ENCODE measurements at regions not wholly inside any gene's neighbourhood (a gene's known extent, or its start where the extent isn't known, plus 50 kb on each side); places are given as distances from the start of the nearest gene placed in this dataset.
A peak's percentile ranks its signal among the peaks of the same experiment; 100 is the strongest.

DNA sequence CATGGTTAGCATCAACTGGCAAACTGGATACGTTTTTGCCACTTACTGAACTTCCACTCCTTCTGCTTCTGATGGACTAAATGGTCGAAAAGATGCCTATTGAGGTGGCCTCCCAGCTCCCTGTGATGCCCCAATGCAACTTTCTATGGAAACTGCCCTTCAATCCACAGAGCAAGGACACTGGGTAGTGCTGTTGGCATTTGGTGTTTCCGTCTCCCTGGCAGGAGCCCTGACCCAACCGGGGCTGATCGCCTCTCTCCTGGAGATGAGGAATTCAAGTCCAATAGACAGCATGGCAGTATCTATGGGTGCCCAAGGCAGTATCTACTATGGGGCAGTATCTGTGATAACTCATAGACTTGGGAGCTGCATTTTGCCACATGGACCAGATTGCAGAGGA is 116.3 kb upstream of the IRX3 start:
- no peak for DNase-seq

DNA sequence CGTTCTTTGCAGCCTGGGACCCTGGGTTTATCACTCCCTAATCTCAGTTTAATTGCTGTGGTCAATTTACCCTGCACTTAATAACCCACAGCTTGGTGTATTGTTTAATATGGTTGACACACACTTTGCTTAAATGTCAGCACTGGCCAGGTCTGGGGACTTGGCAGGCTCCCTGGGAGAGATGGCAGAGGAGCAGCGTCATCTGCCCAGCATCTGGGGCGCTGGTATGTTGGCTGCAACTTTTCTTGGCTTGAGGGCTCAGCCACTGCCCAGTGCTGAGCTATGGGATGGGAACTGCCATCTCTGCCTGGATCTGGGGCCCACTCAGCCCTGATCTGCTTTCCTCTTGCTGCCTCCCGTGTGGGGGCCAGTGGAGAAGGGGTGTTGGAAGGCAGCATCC is 115.7 kb upstream of the IRX3 start:
- DNase-seq = no peak

DNA sequence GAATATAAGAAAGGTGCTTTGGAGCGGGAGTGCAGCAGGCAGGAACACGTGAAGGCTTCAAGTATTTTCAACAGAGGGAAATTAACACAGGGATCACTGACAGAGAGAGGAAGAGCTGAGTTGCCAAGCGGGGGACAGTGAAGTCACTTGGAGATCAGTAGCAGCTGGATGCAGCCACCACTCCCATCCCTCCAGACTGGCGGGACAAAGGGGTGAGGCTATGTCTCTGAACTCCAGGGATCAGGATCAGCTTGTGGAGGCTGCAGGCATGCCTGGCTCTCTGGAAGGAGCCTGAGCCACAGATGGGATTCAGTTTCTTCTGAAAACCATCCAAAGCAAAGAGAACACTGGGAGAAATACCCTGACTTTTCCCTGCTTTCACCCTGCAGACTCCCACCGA is 113.7 kb upstream of the IRX3 start:
- DNase-seq = no peak

DNA sequence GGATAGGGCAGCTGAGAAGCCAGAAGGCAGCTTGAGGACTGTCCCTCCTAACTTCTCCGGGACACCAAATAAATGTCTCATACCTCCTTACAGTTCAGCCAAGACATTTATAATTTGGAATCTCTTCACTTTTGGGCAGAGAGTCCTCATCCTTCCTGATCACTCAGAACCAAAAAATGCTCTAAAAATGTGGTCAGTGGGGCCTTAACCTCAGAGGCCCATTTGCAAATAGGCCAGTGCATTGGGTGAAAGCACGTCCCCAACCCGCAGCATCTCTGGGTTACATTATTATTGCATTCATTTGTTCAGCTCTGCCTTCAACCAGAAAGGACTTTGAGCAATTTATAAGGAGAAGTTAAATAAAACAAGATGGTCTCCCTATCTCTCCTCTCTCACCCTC is 112.4 kb upstream of the IRX3 start:
- DNase-seq = no peak

DNA sequence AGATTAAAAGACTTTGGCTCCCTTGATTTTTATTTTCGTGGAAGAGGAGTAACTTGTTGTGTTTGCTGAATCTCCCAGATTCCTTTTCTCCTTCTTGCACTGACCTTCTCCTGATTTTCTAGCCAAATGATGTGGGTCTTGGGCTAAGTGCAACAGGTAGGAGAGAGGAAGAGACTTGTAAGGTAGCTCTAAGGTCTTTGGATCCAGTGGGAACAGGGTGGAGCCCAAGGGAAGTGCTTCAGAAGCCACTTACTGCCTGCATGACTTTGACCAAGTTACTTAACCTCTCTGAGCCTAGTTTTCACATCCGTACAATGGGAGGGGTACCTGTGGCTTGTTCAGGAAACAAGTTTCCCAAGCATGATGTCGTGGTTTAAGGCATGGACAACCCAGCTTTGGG is 111.3 kb upstream of the IRX3 start:
- no peak for DNase-seq

DNA sequence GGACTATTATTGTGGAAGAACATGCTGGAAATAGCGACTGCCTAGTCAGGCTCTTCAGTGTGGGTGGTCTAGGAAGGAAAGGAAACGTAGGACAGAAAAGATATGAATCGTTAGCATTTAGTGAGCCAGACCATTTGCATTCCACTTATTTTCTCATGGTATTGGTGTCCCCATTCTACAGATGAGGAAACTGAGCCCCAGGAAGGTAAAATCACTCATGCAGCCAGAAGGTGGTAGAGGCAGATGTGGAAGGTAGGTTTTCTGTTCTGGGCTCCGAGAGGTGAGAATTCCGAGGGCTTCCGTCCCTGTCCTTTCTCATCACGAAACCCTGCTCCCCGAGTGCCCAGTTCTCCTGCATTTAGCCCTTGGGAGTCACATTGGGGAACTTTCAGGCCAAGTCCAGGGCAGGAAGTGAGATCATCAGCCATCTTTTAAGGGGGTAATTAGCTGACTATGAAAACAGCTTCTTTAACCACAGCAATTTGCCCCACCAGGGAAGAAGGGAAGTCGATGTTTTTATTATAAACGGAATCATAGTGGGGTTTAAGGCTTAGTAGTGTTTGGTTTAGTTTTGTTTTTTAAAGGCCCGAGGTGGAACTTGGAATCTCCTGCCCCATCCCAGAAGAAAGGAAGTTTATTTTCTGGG is 110.7 kb upstream of the IRX3 start:
- no peak for DNase-seq

DNA sequence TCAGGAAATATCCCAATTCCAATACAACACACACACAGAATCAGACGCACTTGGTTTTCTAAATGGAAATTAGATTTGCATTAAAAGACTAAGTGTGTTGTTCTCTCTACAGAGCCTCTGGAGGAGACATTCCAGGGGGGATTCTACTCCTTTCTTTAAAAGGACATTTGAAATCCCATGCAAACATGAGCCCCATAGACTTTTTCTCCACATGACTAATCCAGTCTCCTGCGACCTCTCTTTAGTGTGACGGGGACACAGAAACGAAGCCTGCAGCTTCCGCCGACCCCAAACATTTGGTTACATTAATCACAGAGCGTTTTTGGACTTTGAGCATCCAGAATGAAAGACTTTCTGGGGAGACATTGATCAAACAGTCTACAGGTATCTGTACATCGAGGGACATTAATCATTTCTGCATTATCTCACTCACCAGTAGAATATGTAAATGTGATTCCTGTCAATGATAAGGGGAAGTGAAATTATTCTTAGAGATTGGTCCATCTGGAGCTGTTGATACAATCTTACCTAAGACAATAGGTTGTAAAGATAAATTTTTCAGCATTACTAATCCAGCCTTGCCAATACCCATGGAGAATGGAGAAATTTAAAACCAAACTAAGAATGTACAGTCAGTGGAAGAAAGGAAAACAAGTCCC is 103.4 kb upstream of the IRX3 start:
- DNase-seq = no peak

DNA sequence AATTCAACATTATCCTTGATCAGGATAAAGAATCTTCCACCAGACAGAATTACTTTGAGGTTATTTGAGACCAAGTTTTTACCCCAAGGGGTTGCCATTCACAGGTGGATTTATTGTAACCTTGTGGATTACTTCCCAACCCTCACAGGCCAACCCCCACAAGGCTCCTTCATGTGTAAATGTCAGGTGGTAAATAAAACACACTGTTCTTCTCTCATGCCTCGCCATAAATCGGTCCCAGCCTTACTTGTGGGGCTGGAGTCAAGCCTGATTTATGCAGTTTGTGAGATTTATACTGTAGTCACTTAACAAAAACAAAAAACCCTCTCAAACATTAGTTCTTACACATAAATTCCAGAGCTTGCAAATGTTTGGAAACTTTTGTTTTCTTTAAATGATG is 98.6 kb upstream of the IRX3 start:
- DNase-seq = no peak

DNA sequence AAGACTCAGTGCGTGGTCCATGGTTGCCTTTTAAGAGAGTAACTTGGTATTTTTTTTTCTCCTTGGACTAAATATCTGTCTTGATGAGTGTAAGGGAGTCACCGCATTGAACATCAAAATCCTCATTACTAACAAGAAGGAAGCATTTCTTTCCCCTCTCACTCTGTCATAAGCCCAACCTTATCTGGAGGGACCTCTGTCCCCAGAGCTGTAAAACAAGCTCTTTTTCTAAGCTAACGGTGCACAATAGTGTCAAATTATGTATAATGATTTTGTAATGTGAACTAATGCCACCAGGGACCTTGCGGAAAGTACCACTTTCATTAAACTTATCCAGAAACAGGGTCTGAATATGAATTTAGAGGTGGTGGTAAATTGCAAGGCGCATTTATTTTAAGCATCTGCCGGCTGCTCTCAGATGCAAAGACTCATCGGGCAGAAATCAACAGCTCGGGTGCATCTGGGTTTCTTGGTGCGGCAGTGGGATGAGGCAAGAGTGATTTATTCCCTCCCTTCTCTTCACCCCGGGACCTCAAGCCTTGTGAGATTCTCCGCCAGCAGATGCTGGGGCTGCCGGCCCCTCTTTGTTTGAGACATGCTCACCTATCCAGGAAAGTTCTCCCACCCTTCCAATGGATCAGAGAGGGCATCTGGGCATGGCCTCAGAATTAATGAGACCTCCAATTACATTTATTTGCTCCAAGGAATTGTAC is 95.2 kb upstream of the IRX3 start:
- no peak for DNase-seq

DNA sequence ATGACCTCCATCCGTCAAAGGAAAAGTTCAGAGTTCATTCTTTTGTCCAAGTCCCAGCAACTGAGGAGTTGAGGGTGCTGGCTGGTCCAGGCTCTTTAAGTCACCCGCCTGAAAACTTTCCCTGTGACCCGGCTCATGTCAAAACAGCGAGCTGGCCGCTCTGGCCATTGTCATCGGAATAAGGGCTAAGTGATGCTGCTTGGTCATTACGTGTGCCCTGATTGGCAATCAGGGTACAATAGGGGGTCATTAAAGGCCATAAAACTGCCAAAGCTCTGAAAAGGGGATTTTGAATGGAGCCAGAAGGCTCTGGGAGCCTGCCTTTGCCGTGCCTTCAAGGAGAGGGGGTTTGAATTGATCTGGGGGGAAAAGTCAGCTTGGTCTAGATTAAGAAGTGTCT is 88.5 kb upstream of the IRX3 start:
- DNase-seq = no peak

DNA sequence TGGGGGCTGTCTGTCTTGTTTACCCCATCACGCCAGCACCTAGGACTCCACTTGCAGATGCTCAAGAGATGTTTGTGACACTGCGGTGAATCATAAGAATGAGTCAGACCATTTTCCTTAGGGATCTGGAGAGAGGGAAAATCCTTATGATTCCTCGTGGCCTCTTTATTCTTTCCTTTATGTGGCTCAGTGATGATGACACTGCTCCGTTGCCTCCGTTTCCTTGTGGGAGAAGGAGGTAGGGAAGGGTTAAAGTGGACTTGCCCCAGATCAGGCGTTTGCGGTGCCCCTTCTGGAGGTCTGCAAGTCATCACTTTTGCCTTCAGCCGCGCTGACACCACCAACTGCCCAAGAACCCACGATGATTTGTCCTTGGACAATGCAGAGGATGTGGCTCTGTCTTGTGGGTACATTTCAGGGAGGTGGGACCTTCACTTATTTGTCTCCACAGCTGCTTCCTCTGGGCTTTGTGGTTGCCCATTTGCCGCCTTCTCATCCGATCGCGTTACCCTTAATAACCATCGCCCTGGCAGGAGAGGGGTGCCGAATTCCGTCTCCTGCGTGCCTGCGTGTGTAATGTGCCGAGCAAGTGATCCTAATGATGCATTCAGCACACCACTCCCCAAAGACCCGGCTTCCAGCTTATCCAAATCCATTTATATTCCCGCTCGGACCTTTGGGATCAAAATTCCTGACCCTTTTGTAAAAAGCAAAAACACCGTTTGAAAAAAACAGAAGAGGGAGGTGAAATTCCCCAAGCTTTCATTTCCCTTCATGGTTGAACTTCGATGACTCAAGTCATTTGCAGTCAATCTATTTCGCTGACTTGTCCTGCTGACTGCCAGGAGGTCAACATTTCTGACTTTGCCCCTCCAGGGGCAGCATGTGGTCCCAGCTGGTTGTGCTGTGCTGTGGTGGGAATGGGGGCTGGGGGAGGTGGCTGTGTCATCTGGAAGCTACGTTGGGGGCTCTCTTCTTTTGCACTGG is 87.2 kb upstream of the IRX3 start:
- no peak for DNase-seq

DNA sequence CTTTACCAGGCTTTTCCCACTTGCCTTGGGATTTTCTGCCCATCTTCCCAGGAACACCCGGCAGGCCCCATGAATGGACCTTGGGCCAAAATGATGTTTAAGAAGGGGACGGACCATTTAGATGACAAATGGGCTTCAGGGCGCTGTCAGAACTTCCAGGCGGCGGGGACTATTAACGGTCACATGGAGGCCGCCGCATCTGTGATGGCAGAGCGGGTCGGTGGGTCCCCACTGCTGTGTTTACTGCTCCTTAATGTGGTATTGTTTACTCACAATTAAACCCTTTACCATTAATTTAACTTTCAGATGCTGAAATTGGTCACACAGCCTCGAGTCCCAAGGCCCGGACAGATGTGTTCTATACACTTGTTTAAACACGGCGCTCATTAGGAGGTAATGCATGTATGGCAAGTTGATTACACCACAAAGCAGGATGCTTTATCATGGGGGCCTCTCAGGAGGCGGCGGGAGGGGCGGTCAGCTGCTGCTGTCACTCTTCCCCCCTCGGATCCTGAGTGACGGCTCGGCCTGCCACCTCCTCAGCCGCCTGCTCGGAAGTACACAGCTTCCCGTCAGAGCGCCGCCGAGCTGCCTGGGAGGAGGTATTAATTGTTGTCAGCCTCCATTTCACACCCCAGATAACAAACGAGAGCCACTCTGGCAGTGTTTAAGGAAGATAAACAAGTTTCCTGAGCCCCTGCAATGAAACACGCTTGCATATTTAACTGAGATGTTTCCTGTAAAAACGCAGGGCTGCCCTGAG is 83.9 kb upstream of the IRX3 start:
- DNase-seq = no peak

DNA sequence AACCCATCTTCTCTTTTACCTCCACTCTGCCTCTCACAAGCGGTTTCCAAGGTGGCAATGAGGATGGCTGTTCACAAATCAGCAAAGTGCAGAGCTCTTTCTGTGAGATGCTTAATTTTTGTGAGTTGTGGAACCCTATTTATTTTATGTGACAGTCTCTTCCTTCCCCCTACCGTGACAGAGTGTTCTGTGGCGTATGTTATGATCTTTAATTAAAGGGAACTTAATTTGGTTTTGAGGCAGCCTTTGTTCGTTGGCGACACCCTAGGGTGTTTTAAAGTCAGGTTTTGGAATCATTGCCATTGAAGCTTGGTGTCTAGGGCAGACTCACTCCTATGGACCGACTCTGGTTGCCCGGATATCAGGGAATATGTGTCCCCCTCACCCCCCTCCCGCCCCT is 83.3 kb upstream of the IRX3 start:
- no peak for DNase-seq

DNA sequence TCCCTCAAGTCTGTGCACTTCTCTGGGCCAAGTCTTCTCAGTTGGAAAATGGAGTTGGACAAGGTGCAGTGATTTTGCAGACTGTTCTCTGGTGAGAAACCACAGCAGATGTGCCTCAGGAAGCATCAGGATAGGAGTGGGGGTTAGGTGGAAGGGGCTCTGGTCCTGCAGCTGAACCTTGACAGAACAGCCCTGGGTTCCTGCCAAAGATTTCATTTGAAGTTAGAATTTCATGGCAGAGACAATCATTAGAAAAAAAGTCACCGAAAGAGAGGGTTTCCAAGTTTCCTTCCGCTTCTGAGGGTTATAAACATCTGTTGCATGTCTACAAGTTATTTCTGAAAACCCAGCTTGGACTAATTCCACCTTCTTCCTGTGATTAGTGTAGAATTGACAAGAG is 80.4 kb upstream of the IRX3 start:
- DNase-seq = no peak

DNA sequence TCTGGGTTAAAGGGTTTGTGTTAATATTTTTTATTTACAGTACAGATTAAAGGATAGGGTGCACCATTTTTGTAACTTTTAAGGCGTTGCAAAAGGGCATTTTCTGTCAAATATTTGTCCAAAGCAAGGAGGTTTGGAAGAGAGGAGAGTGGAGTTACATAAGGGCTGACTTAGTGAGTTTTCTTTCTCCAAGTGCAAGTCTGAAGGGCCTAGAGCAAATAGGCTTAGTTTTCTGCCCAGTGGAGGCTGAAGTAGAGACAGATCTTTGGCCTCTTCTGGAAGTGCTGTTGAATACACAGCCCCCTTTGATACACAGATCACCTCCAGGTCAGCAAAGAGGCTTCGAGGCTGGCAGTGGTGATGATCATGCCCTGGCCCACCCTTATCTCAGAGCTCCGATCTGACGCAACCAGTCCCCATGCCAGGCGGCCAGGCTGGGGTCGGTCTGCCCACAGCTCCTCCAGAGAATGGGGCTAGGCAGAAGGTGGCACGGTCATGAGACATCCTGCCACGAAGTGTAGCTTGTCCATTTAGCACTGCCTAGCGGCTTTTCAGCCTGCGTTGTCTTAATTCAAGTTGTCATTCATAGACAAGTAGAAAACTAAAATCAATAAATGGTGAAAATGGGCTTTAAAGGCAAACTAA is 79.5 kb upstream of the IRX3 start:
- DNase-seq = no peak

DNA sequence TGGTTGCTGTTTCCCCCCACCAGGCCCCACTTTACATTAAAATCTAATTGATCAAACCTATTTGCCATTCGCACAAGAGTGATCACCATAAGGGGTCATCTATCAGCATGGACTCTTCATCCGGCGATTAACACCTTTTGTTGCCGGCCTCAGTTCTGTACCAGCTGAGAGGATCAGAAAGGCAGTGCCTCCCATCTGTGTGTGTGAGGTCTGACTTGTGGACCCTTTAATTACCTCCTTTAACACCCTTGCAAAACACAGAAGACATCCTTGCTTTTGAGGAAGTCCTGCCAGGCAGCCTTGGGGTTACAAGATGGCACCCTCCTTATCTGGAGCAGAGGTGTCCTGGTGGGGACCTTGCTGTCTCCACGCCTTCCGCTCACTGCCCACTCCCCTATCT is 77.2 kb upstream of the IRX3 start:
- DNase-seq = no peak

DNA sequence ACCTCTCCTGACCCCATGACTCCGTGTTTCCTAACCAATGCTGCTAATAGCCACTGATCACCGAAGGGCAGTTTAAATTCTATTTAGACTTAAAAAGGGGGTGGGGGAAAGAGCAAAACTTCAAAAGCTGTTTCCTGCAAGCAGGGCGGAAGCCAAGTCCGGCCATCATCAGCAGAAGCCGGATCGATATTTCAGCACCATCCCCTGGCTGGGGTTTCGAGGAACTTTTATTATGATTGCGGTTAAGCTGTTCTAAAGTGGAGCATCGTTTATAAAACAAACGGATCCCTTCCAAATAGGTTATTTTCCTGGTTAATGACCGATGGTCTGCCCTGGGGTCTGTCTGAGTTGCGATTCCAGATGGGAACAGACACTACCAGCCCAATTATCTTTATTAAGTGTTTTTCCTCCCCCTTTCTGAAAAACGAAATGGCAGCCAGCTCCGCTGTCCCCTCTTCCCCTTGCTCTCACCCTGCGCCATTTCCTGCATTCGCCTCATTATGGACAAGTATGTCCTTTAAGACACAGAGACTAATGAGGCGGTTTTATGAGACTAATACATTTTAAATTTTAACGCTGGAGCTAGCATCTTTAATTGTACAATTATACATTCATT is 76.1 kb upstream of the IRX3 start:
- DNase-seq = peak; percentile 63

DNA sequence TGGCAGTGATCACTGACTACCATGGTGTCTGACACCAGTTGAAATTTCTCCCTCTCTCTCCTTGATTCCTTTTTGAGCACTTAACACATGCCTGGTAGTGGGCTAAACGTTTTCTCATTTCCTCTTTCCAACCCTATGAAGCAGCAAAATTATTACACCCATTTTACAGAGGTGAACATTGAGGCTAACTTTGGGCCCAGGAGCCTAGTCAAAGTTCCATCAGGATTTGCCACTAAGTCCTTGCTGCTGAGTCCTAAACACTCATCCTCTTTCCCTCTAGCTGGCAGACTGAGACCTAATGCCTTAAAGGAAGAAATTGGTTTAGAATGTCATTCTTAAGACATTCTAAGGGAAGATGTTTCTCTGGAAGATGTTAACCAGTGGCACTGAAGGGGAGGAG is 74.7 kb upstream of the IRX3 start:
- DNase-seq = no peak

DNA sequence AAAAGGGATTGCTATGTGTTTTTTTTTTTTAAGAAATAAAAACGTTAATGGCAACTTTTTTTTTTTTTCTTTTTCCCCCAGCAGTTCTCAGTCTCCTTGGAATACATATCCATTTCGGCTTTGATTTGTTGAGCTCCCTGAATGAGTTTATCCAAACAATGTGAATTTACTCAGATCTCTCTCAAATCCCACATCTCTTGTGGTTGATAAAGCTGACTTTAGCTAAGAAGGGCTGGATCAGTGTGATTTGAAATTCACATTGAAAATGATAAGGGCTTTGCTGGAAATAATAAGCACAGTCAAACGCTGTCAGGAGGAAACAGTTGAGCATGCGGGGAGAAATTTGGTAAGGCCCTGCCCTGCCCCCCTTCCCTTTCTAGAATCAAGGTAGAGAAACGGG is 74.1 kb upstream of the IRX3 start:
- DNase-seq = no peak

DNA sequence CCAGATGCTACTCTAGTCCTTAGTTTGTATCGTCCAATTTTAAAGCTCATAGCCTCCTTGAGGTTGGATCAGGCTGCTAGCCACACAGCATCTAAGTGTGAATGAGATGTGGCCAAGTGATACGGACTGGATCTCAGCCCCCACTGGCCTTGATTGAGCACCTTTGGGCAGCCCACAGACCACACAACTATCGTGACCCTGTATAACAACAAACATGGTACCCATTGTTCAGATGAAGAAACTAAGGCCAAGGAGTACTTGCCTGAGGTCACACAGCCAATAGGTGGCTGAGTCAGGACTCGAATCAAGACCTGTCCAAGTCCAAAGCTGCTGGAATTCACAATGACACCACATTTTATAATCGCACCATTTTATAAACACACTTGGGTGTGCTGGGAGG is 73.0 kb upstream of the IRX3 start:
- no peak for DNase-seq

DNA sequence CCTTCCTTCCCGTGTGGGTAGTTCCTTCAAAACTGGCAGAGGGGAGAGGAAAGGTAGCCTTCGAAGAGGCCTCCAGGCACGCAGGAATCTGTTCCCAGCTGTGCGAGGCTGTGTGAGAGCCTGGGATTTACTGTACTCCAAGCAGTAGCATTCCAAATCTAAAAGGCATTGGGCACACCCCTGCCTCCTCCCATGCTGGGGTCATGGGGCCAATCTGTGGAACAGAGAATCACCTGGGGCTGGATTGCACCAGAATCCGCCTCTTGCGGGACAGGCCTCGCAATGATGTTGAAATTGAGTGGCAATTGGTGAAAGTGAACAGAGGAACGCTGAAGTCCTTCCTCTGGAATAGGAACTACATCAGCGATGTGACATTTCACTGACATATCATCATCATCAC is 72.5 kb upstream of the IRX3 start:
- no peak for DNase-seq

DNA sequence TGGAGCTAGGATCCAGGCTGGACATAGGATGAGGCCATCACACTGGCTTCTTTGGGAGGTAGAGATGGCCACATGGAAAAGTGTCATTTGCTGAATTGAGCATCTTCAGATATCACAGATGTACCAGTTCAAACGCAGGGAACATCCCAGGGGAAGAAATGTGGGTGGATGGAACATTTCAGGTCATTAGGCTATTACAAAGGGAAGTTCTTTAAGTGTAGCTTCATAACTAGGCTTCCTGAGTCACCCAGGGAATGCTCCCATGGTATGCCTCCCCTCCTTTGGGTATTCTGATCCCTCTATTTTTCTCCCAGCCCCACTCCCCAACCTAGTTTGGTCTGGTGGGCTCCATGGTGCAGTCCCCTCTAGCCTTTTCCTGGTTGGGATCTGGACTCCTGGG is 69.8 kb upstream of the IRX3 start:
- no peak for DNase-seq

Data from NCI-H1105 treated with DMSO at 0.1 percent for 48 hours (cell line).